ENCODE measurements at regions not wholly inside any gene's neighbourhood (a gene's known extent, or its start where the extent isn't known, plus 50 kb on each side); places are given as distances from the start of the nearest gene placed in this dataset.

DNA sequence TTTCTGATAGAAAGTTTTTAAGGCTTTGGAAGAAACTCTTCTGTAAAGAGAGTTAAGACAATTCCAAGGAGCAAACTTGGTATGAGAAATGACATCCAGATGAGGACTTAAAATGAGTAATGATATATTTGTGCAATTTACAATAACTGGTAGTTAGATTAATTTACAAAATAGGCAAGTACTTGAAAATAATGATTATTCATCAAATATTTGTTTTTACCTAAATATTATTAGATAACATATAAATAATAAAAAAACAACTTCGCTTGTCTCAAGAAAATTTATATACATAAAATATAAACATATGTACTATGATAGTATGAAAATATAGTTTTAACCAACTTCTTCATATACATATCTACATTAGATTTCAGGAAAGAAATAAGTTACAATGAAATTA lies 478.5 kb downstream of the TRIB2 start:
- TF ChIP-seq POLR2AphosphoS5 (IDR thresholded peaks at IDR 0.05) (no peak), POLR2A (IDR thresholded peaks at IDR 0.05) (no peak)
- TF ChIP-seq, protein P1, sequence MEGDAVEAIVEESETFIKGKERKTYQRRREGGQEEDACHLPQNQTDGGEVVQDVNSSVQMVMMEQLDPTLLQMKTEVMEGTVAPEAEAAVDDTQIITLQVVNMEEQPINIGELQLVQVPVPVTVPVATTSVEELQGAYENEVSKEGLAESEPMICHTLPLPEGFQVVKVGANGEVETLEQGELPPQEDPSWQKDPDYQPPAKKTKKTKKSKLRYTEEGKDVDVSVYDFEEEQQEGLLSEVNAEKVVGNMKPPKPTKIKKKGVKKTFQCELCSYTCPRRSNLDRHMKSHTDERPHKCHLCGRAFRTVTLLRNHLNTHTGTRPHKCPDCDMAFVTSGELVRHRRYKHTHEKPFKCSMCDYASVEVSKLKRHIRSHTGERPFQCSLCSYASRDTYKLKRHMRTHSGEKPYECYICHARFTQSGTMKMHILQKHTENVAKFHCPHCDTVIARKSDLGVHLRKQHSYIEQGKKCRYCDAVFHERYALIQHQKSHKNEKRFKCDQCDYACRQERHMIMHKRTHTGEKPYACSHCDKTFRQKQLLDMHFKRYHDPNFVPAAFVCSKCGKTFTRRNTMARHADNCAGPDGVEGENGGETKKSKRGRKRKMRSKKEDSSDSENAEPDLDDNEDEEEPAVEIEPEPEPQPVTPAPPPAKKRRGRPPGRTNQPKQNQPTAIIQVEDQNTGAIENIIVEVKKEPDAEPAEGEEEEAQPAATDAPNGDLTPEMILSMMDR (IDR thresholded peaks at IDR 0.05), result no peak

Data from suprapubic skin (tissue), 4 donors.